Brain microvascular endothelial cell (primary cell): ENCODE measurements at regions not wholly inside any gene's neighbourhood (a gene's known extent, or its start where the extent isn't known, plus 50 kb on each side); places are given as distances from the start of the nearest gene placed in this dataset.

Source experiments
- DNase-seq: peaks from one replicate; pipeline ENCODE4 v3.0.0-alpha.2; 2020
- H3K27ac ChIP-seq: fragments of 250-450 bp; sonication (Bioruptor Pico); 2 replicates; pipeline ENCODE4 v1.5.1; 2020; ENCODE audit warnings: mild to moderate bottlenecking, moderate library complexity
- H3K27me3 ChIP-seq: fragments of 250-450 bp; sonication (Bioruptor Pico); replicated peaks from 2 replicates; pipeline ENCODE4 v1.5.1; 2020; ENCODE audit warnings: mild to moderate bottlenecking
- H3K36me3 ChIP-seq: fragments of 250-450 bp; sonication (Bioruptor Pico); replicated peaks from 2 replicates; pipeline ENCODE4 v1.5.1; 2020; ENCODE audit warnings: mild to moderate bottlenecking
- H3K4me3 ChIP-seq: 2 replicates; pipeline ENCODE4 v1.5.1; 2011; ENCODE audit warnings: low read depth, mild to moderate bottlenecking, control low read depth, low read length, moderate library complexity
- in situ Hi-C: cut with HindIII; loops from 2 replicates; pipeline ENCODE4 v1.10.0; 2017; ENCODE audit warnings: low sequenced_read_pairs, low pct_ligation_motif_present
- TF ChIP-seq, protein P1 (sequence below): IDR thresholded peaks from 2 replicates; pipeline ENCODE4 v1.5.1; 2011; ENCODE audit warnings: low read depth, mild to moderate bottlenecking, moderate library complexity, low read length, control low read depth, inconsistent platforms; ENCODE audit errors: missing control alignments

DNA sequence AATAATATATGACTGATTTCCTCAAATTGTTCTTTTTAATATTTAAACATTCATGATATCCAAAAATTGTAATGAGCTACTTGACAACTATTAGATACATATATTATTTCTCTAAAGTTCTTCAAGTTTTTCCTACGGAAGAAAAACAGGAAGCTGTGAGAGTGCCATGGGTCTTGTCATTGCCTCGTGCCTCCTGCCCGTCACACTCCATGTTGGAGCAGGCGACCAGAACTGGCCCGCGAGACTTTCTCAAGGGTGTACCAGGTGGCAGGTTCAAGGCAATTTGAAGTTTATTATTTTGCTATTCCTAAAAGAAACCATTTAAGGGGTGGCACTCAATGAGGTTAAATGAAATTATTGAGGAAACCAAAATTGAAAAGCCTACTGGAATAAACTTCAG, 337.2 kb downstream of the HACE1 start:
- Histone ChIP-seq H3K27ac (no peak overlapping the region), H3K27me3 (no peaks in the 10 kb centered on the region), H3K36me3 (no peaks in the 10 kb centered on the region), H3K4me3 (no peak overlapping the region)
- in situ Hi-C loops = no loop called here
- TF ChIP-seq, protein P1, sequence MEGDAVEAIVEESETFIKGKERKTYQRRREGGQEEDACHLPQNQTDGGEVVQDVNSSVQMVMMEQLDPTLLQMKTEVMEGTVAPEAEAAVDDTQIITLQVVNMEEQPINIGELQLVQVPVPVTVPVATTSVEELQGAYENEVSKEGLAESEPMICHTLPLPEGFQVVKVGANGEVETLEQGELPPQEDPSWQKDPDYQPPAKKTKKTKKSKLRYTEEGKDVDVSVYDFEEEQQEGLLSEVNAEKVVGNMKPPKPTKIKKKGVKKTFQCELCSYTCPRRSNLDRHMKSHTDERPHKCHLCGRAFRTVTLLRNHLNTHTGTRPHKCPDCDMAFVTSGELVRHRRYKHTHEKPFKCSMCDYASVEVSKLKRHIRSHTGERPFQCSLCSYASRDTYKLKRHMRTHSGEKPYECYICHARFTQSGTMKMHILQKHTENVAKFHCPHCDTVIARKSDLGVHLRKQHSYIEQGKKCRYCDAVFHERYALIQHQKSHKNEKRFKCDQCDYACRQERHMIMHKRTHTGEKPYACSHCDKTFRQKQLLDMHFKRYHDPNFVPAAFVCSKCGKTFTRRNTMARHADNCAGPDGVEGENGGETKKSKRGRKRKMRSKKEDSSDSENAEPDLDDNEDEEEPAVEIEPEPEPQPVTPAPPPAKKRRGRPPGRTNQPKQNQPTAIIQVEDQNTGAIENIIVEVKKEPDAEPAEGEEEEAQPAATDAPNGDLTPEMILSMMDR = no peak
- no peak for DNase-seq

DNA sequence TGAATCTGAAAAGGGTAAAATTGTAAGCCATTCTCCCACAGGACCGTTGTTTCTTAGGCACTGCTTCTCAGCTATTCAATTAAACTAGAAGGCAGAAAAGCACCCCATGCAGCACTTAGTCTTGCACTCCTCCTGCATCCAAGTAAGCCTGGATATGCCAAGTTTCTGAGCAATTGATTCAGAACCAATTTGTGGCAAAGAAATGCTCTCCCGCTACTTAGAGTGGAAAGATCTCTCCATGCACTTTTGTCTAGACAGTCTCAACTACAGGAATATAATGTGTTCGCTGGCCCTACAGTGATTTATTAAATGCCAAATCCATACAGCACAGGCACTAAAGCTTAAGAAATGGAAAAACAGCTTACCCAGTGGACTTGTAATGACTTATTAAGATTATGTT, 338.5 kb downstream of the HACE1 start:
- in situ Hi-C loops = no loop called here
- no peak overlapping the region for H3K4me3 ChIP-seq
- DNase-seq = no peak
- H3K27ac ChIP-seq = no peak overlapping the region
- no peaks in the 10 kb centered on the region for H3K36me3 ChIP-seq
- H3K27me3 ChIP-seq = no peaks in the 10 kb centered on the region
- TF ChIP-seq, protein P1 = no peak

DNA sequence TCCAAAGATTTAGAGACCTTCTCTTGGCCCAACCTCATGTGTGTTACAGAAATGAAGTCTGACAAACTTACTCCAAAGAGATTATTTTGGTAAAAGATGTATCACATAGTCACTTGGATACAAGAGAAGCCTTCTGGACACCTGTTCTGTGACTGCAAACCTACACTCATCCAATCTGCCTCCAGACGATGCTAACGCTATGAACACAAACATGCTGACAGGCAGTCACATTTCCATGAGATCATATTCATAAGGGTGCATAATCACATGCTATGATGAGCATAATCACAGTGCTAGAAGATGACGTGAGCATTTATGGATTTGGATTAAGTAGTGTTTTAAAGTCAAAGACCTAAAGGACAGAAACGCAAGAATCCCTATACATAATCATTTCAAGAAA, 340.2 kb downstream of the HACE1 start:
- TF ChIP-seq, protein P1 = no peak
- in situ Hi-C loops = no loop called here
- Histone ChIP-seq H3K36me3 (no peaks in the 10 kb centered on the region), H3K27me3 (no peaks in the 10 kb centered on the region), H3K27ac (no peak overlapping the region), H3K4me3 (no peak overlapping the region)
- DNase-seq = no peak

DNA sequence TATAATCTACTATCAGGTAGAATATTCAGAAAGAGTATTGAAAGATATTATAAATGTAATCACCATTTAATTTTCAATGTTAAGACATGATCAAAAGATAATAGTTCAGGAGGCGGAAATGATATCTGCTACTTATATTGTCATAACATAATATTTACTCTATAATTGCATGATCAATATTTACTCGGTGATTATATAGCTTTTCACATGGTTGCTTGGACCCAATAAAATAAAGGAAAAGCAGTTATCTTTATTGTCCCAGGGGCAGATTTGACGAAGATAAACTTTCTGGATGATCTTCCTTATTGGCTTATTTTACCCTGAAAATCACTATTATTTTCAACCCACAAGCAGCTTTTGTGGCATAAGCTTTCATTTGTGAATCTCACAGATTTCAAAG, 350.4 kb downstream of the HACE1 start:
- H3K36me3 ChIP-seq = no peaks in the 10 kb centered on the region
- DNase-seq = no peak
- H3K27ac ChIP-seq = no peak overlapping the region
- no peak overlapping the region for H3K4me3 ChIP-seq
- in situ Hi-C loops = no loop called here
- TF ChIP-seq, protein P1 = no peak
- no peaks in the 10 kb centered on the region for H3K27me3 ChIP-seq

- in situ Hi-C loops = no loop called here
- H3K27ac ChIP-seq = no peak overlapping the region
- H3K27me3 ChIP-seq = no peaks in the 10 kb centered on the region
- DNase-seq = no peak
- H3K36me3 ChIP-seq = no peaks in the 10 kb centered on the region
- TF ChIP-seq, protein P1 = no peak
- no peak overlapping the region for H3K4me3 ChIP-seq
Measured at GRCh38 chr6:104506429-104506828, 353.3 kb downstream of the HACE1 start.

- no peak overlapping the region for H3K27ac ChIP-seq
- H3K27me3 ChIP-seq = no peaks in the 10 kb centered on the region
- in situ Hi-C loops = no loop called here
- H3K4me3 ChIP-seq = no peak overlapping the region
- no peaks in the 10 kb centered on the region for H3K36me3 ChIP-seq
- TF ChIP-seq, protein P1 = no peak
- DNase-seq = no peak
Measured at GRCh38 chr6:104505838-104506237, 353.9 kb downstream of the HACE1 start.
